ENCODE measurements at regions not wholly inside any gene's neighbourhood (a gene's known extent, or its start where the extent isn't known, plus 50 kb on each side); places are given as distances from the start of the nearest gene placed in this dataset.

GRCh38 chrX:39822133-39822748 lies 275.5 kb downstream of the BCOR start:
- H3K4me3 ChIP-seq (ENCODE audit: low read length): no peak overlapping the region
- H3K27ac ChIP-seq (ENCODE audit: low read length): no peak overlapping the region
- no peak overlapping the region for H3K4me2 ChIP-seq (ENCODE audit: low read length)

GRCh38 chrX:39823424-39823823 lies 274.3 kb downstream of the BCOR start:
- Histone ChIP-seq H3K36me3 (replicated peaks; ENCODE audit: low read depth, low read length) (no peaks in the 10 kb centered on the region), H3K27ac (ENCODE audit: low read length) (no peak overlapping the region), H3K27me3 (ENCODE audit: low read depth, low read length) (peaks cover 28% of the 10 kb centered on the region), H3K4me2 (ENCODE audit: low read length) (no peak overlapping the region), H3K9me3 (ENCODE audit: insufficient read depth, low read length) (no peaks in the 10 kb centered on the region), H3K79me2 (ENCODE audit: low read length) (no peaks in the 10 kb centered on the region), H3K4me1 (ENCODE audit: low read length) (peaks cover 29% of the 10 kb centered on the region), H4K20me1 (ENCODE audit: insufficient read depth, low read length) (no peaks in the 10 kb centered on the region), H2AFZ (ENCODE audit: low read depth, low read length) (no peak overlapping the region), H3K9ac (ENCODE audit: low read length) (no peak overlapping the region), H3K4me3 (ENCODE audit: low read length) (no peak overlapping the region)
- no peak for TF ChIP-seq EZH2phosphoT487 (IDR thresholded peaks at IDR 0.05; ENCODE audit: low read depth)
- TF ChIP-seq CTCF (IDR thresholded peaks at IDR 0.05; ENCODE audit: low read depth, low read length): no peak

More at GRCh38 chrX:39822133-39822748, 275.5 kb downstream of the BCOR start:
- peaks cover 28% of the 10 kb centered on the region for H3K27me3 ChIP-seq (ENCODE audit: low read depth, low read length)
- H3K9me3 ChIP-seq (ENCODE audit: insufficient read depth, low read length): no peaks in the 10 kb centered on the region
- no peaks in the 10 kb centered on the region for H3K79me2 ChIP-seq (ENCODE audit: low read length)
- H3K9ac ChIP-seq (ENCODE audit: low read length): no peak overlapping the region
- H3K4me1 ChIP-seq (ENCODE audit: low read length): peaks cover 18% of the 10 kb centered on the region
- H2AFZ ChIP-seq (ENCODE audit: low read depth, low read length): no peak overlapping the region
- H4K20me1 ChIP-seq (ENCODE audit: insufficient read depth, low read length): no peaks in the 10 kb centered on the region
- TF ChIP-seq CTCF (IDR thresholded peaks at IDR 0.05; ENCODE audit: low read depth, low read length) (no peak), EZH2phosphoT487 (IDR thresholded peaks at IDR 0.05; ENCODE audit: low read depth) (no peak)
- no peaks in the 10 kb centered on the region for H3K36me3 ChIP-seq (replicated peaks; ENCODE audit: low read depth, low read length)

GRCh38 chrX:39823854-39824253 lies 273.9 kb downstream of the BCOR start:
- no peaks in the 10 kb centered on the region for H4K20me1 ChIP-seq (ENCODE audit: insufficient read depth, low read length)

More at GRCh38 chrX:39823854-39824253, 273.9 kb downstream of the BCOR start:
- no peaks in the 10 kb centered on the region for H3K36me3 ChIP-seq (replicated peaks; ENCODE audit: low read depth, low read length)
- H3K4me1 ChIP-seq (ENCODE audit: low read length): peaks cover 34% of the 10 kb centered on the region
- H3K27ac ChIP-seq (ENCODE audit: low read length): no peak overlapping the region
- no peak overlapping the region for H2AFZ ChIP-seq (ENCODE audit: low read depth, low read length)
- H3K4me3 ChIP-seq (ENCODE audit: low read length): no peak overlapping the region
- H3K9me3 ChIP-seq (ENCODE audit: insufficient read depth, low read length): no peaks in the 10 kb centered on the region
- TF ChIP-seq CTCF (IDR thresholded peaks at IDR 0.05; ENCODE audit: low read depth, low read length): no peak
- no peak for TF ChIP-seq EZH2phosphoT487 (IDR thresholded peaks at IDR 0.05; ENCODE audit: low read depth)
- H3K27me3 ChIP-seq (ENCODE audit: low read depth, low read length): peaks cover 30% of the 10 kb centered on the region
- H3K79me2 ChIP-seq (ENCODE audit: low read length): no peaks in the 10 kb centered on the region
- H3K4me2 ChIP-seq (ENCODE audit: low read length): no peak overlapping the region
- H3K9ac ChIP-seq (ENCODE audit: low read length): no peak overlapping the region

Measured in OCI-LY3 (cell line).